Neuronal stem cell (in vitro differentiated cells): ENCODE measurements at regions not wholly inside any gene's neighbourhood (a gene's known extent, or its start where the extent isn't known, plus 50 kb on each side); places are given as distances from the start of the nearest gene placed in this dataset.

Source experiments
- DNase-seq: peaks from one replicate; pipeline ENCODE4 v3.0.0-alpha.2; 2013; ENCODE audit warnings: low spot score
- H2AFZ ChIP-seq: one replicate; pipeline ENCODE4 v1.6.1; 2013; ENCODE audit warnings: mild to moderate bottlenecking, low read length, inconsistent platforms
- H2AK5ac ChIP-seq: 2 replicates; pipeline ENCODE4 v1.6.1; 2013; ENCODE audit warnings: low read depth, mild to moderate bottlenecking, inconsistent platforms, low read length, moderate library complexity, mixed read lengths
- H2BK120ac ChIP-seq: 2 replicates; pipeline ENCODE4 v1.6.1; 2013; ENCODE audit warnings: low read depth, mild to moderate bottlenecking, inconsistent platforms, low read length, moderate library complexity, mixed read lengths
- H2BK12ac ChIP-seq: one replicate; pipeline ENCODE4 v1.6.1; 2013; ENCODE audit warnings: low read length, inconsistent platforms
- H2BK15ac ChIP-seq: 2 replicates; pipeline ENCODE4 v1.6.1; 2013; ENCODE audit warnings: mild to moderate bottlenecking, low read length, inconsistent platforms, mixed read lengths
- H2BK5ac ChIP-seq: one replicate; pipeline ENCODE4 v1.6.1; 2013; ENCODE audit warnings: inconsistent platforms, mild to moderate bottlenecking, low read length, moderate library complexity
- H3K14ac ChIP-seq: one replicate; pipeline ENCODE4 v1.6.1; 2013; ENCODE audit warnings: low read length, inconsistent platforms
- H3K18ac ChIP-seq: 2 replicates; pipeline ENCODE4 v1.6.1; 2013; ENCODE audit warnings: low read length, inconsistent platforms
- H3K23ac ChIP-seq: 2 replicates; pipeline ENCODE4 v1.6.1; 2013; ENCODE audit warnings: low read depth, mild to moderate bottlenecking, mixed read lengths, low read length, inconsistent platforms; ENCODE audit not compliant: poor library complexity
- H3K27ac ChIP-seq: replicated peaks from 3 replicates; pipeline ENCODE4 v1.5.1; 2013; ENCODE audit warnings: low read length, inconsistent platforms
- H3K27me3 ChIP-seq, 3 experiments: 2 replicates each; pipeline ENCODE4 v1.6.1; 2013; ENCODE audit warnings: low read length in 3 of 3, mild to moderate bottlenecking in 2 of 3, inconsistent platforms in 1 of 3, low read depth in 1 of 3, mixed read lengths in 1 of 3, moderate library complexity in 1 of 3; ENCODE audit not compliant: control insufficient read depth in 3 of 3, insufficient read depth in 3 of 3
- H3K36me3 ChIP-seq, 2 donors: replicated peaks in 1 of 2; 2 replicates each; pipeline ENCODE4 v1.6.1; 2013; ENCODE audit warnings: low read length in 2 of 2; ENCODE audit not compliant: control insufficient read depth in 2 of 2, insufficient read depth in 2 of 2
- H3K4ac ChIP-seq: 2 replicates; pipeline ENCODE4 v1.6.1; 2013; ENCODE audit warnings: inconsistent platforms, mild to moderate bottlenecking, low read length, moderate library complexity
- H3K4me1 ChIP-seq, 2 donors: 1 replicate in 1 of 2; 2 replicates in 1 of 2; pipeline ENCODE4 v1.6.1; 2013; ENCODE audit warnings: low read length in 2 of 2, low read depth in 1 of 2; ENCODE audit not compliant: control insufficient read depth in 2 of 2, insufficient read depth in 1 of 2
- H3K4me2 ChIP-seq: one replicate; pipeline ENCODE4 v1.6.1; 2013; ENCODE audit warnings: mild to moderate bottlenecking, low read length, inconsistent platforms; ENCODE audit not compliant: insufficient read depth, poor library complexity, severe bottlenecking
- H3K4me3 ChIP-seq, 2 donors: 2 replicates each; pipeline ENCODE4 v1.5.1; 2013; ENCODE audit warnings: low read length in 2 of 2, mild to moderate bottlenecking in 2 of 2, inconsistent platforms in 1 of 2, moderate library complexity in 1 of 2
- H3K79me1 ChIP-seq: one replicate; pipeline ENCODE4 v1.6.1; 2013; ENCODE audit warnings: low read depth, mild to moderate bottlenecking, inconsistent platforms, low read length, moderate library complexity
- H3K9ac ChIP-seq: one replicate; pipeline ENCODE4 v1.6.1; 2013; ENCODE audit warnings: mild to moderate bottlenecking, low read depth, low read length, inconsistent platforms; ENCODE audit not compliant: poor library complexity
- H3K9me3 ChIP-seq, 2 donors: replicated peaks in 1 of 2; 2 replicates each; pipeline versions ENCODE3 to v1.6.1; 2013; ENCODE audit warnings: low read length in 2 of 2, mild to moderate bottlenecking in 2 of 2, inconsistent platforms in 1 of 2, low read depth in 1 of 2, mixed read lengths in 1 of 2, moderate library complexity in 1 of 2; ENCODE audit not compliant: control insufficient read depth in 2 of 2, insufficient read depth in 1 of 2
- H4K8ac ChIP-seq: one replicate; pipeline ENCODE4 v1.6.1; 2013; ENCODE audit warnings: low read depth, mild to moderate bottlenecking, inconsistent platforms, low read length, moderate library complexity
- H4K91ac ChIP-seq: one replicate; pipeline ENCODE4 v1.6.1; 2013; ENCODE audit warnings: low read length, low read depth, mild to moderate bottlenecking, inconsistent platforms; ENCODE audit not compliant: poor library complexity
- WGBS, 2 donors: extraction: QIAGEN DNeasy Blood & Tissue Kit; methylation state at CpG; one replicate each; pipeline ENCODE4 v1.1.7; 2013; ENCODE audit warnings: missing lambda C conversion rate in 2 of 2, mixed read lengths in 1 of 2; ENCODE audit not compliant: insufficient read length in 2 of 2, insufficient replicate concordance in 1 of 2; ENCODE audit errors: extremely low coverage in 2 of 2; 5-methylcytosine and 5-hydroxymethylcytosine counted together

DNA sequence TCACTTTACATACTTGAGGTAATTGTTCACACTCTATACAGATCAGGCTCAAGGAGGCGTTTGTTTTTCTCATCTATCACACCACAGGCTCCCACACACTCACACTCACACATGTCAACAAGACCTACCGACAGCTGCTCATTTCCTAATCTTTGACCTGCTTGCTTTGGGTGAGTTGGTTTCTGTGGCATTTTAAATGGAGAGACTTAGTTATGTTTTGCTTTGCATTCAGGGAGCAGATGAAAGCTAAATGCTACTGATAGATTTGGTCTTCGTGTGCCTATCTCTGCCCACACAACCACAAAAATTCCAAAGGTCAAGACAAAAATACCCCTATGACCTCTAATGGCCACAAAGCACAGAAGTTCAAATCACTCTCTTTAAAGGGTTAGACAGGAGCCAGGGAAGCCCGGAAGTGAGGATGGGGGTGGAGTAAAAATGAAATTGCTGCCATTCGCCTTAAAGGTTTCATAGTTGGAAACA, 203.5 kb upstream of the G2E3 start:
- no peak overlapping the region for H2BK15ac ChIP-seq
- no CpG with 5 or more reads among the region's 5 CpGs for WGBS, 2 donors

DNA sequence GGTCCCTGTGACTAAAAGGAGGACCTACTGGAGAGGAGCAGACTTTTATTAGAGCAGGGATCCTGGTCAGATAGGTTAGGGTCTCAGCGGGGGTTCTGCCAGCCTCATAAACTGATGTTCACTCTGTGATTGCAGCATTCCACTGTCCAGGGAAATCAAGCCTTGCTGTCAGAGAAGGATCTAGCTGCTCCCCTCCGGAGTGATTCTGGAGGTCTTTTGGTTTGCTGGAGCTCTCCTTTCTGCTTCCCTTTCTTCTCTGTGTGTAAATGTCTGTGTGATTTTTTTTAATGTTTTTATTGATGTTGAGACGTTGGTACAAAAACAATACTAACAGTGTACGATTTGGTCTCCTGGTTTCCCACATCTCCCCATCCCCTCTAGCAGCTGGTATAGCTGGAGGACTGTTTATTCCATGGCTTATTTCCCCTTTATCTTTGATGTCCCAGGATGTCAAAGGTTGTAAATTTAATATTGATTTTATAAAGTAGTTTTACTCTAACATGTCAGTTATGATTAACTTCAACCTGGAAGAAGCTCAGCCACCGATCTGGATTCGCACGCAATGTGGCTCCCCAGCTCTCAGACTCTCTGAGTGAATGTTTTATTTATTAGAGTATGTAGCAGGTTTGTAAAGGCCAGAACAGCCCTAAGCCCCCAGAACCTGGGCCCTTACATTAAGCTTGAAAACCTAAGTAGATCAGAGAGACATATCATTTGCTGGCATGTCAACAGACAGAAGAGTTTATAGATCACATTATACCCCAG, 202.3 kb upstream of the G2E3 start:
- Histone ChIP-seq H3K14ac (no peak overlapping the region), H3K9ac (no peak overlapping the region), H2BK5ac (no peak overlapping the region), H3K27me3 (peaks cover 0 to 16% (median 0%) of the 10 kb centered on the region in 3 experiments), H3K27ac (no peak overlapping the region), H2BK12ac (no peak overlapping the region), H2AFZ (no peak overlapping the region), H3K4me2 (no peak overlapping the region), H2AK5ac (no peak overlapping the region), H3K4me1 (peaks cover 2 to 20% of the 10 kb centered on the region in 2 donors), H4K8ac (no peak overlapping the region), H4K91ac (no peak overlapping the region), H3K9me3 (no peaks in the 10 kb centered on the region), H2BK15ac (no peak overlapping the region), H2BK120ac (no peak overlapping the region), H3K18ac (no peak overlapping the region), H3K79me1 (no peaks in the 10 kb centered on the region), H3K4me3 (no peak overlapping the region), H3K36me3 (no peaks in the 10 kb centered on the region), H3K4ac (no peak overlapping the region), H3K23ac (no peak overlapping the region)
- no peak for DNase-seq
- no CpG with 5 or more reads among the region's 7 CpGs for WGBS, 2 donors

More for the DNA sequence above, 203.5 kb upstream of the G2E3 start:
- H3K23ac ChIP-seq = no peak overlapping the region
- peaks cover 2 to 20% of the 10 kb centered on the region in 2 donors for H3K4me1 ChIP-seq
- no peak overlapping the region for H4K91ac ChIP-seq
- no peak overlapping the region for H3K14ac ChIP-seq
- no peak overlapping the region for H2BK5ac ChIP-seq
- H2BK12ac ChIP-seq = no peak overlapping the region
- H3K4me2 ChIP-seq = no peak overlapping the region
- no peak overlapping the region for H3K27ac ChIP-seq
- no peaks in the 10 kb centered on the region for H3K9me3 ChIP-seq
- H3K79me1 ChIP-seq = no peaks in the 10 kb centered on the region
- no peak overlapping the region for H3K18ac ChIP-seq
- no peak overlapping the region for H3K4me3 ChIP-seq
- no peak overlapping the region for H2AFZ ChIP-seq
- peaks cover 0 to 16% (median 0%) of the 10 kb centered on the region in 3 experiments for H3K27me3 ChIP-seq
- H3K9ac ChIP-seq = no peak overlapping the region
- H2BK120ac ChIP-seq = no peak overlapping the region
- no peak overlapping the region for H4K8ac ChIP-seq
- H3K36me3 ChIP-seq = no peaks in the 10 kb centered on the region
- no peak overlapping the region for H2AK5ac ChIP-seq
- no peak overlapping the region for H3K4ac ChIP-seq
- DNase-seq = no peak

DNA sequence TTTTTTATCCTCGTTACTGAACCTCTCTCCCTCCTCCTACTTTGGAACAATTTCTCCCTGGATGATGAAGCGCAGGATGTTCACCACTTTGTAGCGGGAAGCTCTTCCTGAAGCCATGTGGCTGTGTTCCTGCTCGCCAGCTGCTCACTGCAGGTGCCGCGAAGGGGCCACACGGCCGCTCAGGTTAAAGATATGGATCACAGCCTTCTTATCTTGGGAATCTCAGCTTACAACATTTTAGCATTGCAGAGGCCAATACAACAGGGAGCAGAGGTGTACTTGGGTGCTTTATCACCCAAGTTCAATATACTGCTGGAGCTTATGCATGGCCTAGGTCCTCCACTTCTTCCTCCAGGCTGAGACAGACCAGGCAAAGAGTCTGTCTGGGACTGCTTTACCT, 201.2 kb upstream of the G2E3 start:
- no peak overlapping the region for H4K8ac ChIP-seq
- H3K4ac ChIP-seq = no peak overlapping the region
- H2BK5ac ChIP-seq = no peak overlapping the region
- no peak overlapping the region for H3K9ac ChIP-seq
- H3K18ac ChIP-seq = no peak overlapping the region
- no peaks in the 10 kb centered on the region for H3K36me3 ChIP-seq
- no peaks in the 10 kb centered on the region for H3K9me3 ChIP-seq
- H2BK120ac ChIP-seq = no peak overlapping the region
- no peak overlapping the region for H2BK15ac ChIP-seq
- no CpG with 5 or more reads among the region's 8 CpGs for WGBS, 2 donors
- H3K14ac ChIP-seq = no peak overlapping the region
- H3K4me2 ChIP-seq = no peak overlapping the region
- no peak overlapping the region for H3K27ac ChIP-seq
- H2AK5ac ChIP-seq = no peak overlapping the region
- peaks cover 2 to 20% of the 10 kb centered on the region in 2 donors for H3K4me1 ChIP-seq
- H3K23ac ChIP-seq = no peak overlapping the region
- no peaks in the 10 kb centered on the region for H3K79me1 ChIP-seq
- H3K4me3 ChIP-seq = no peak overlapping the region
- peaks cover 0 to 12% (median 0%) of the 10 kb centered on the region in 3 experiments for H3K27me3 ChIP-seq
- DNase-seq = no peak
- no peak overlapping the region for H2AFZ ChIP-seq
- no peak overlapping the region for H2BK12ac ChIP-seq
- H4K91ac ChIP-seq = no peak overlapping the region

DNA sequence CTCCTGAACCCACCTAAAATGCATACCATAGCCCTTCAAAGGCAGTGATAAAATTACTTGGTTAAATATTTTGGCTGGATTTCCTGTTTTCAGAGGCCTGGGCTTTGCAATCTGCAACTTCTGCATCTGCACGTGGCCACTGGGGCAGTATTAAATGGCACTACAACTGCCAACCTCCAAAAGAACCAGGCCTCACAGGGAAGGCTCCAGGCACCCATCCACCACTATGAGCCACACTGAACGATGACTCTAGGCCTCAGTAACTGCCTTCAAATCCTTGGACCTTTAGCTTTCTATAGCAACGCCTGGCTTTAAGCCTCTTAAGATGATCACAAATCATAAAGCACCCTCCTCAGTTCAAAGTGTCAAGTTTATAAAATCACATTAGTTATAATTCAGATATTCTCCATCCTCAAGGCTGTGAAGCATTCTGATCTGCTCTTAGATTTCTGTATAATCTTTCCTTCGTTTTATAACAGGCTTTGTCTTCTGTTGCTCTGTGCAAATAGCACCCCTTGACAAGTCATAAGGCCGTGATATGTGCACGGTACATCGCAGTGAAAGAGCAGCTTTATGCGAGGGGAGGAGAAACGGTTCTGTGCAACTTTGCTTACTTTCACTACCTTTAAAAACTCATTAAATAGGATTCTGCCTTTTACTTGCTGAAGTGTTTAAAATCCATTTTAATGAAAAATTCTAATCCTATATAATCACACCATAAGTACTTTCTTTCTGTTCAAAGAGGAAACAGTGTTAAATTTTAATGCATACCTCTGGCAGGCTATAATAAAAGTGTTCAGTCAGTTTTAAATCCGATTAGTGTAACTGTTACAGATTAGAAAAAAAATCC, 196.4 kb upstream of the G2E3 start:
- H2AK5ac ChIP-seq = no peak overlapping the region
- no peak overlapping the region for H3K14ac ChIP-seq
- no peak overlapping the region for H2BK15ac ChIP-seq
- H2BK5ac ChIP-seq = no peak overlapping the region
- H3K4me3 ChIP-seq = no peak overlapping the region
- no peak overlapping the region for H3K23ac ChIP-seq
- no peaks in the 10 kb centered on the region for H3K36me3 ChIP-seq
- H3K4ac ChIP-seq = no peak overlapping the region
- WGBS, 2 donors = no CpG with 5 or more reads among the region's 10 CpGs
- H3K18ac ChIP-seq = no peak overlapping the region
- no peak overlapping the region for H4K91ac ChIP-seq
- no peak overlapping the region for H3K27ac ChIP-seq
- peak overlapping the region; percentile 11 for H2AFZ ChIP-seq
- no peak overlapping the region for H4K8ac ChIP-seq
- H2BK120ac ChIP-seq = no peak overlapping the region
- no peak overlapping the region for H2BK12ac ChIP-seq
- H3K9ac ChIP-seq = no peak overlapping the region
- DNase-seq = no peak
- H3K79me1 ChIP-seq = no peaks in the 10 kb centered on the region
- peaks cover 0 to 12% (median 0%) of the 10 kb centered on the region in 3 experiments for H3K27me3 ChIP-seq
- no peaks in the 10 kb centered on the region for H3K9me3 ChIP-seq
- H3K4me1 ChIP-seq = no peaks in the 10 kb centered on the region
- no peak overlapping the region for H3K4me2 ChIP-seq
